HG02870 (cell line): ENCODE measurements at regions not wholly inside any gene's neighbourhood (a gene's known extent, or its start where the extent isn't known, plus 50 kb on each side); places are given as distances from the start of the nearest gene placed in this dataset.
"Not testable (repeated sequence)": the region's sequence is repeated elsewhere in the genome, so short reads cannot be mapped to it uniquely, and the experiment has no call there.

Source experiments
- ATAC-seq: cut with Tn5 transposase; IDR thresholded peaks from one replicate; pipeline ENCODE4 v1.9.1; 2021; ENCODE audit warnings: mild to moderate bottlenecking, moderate library complexity; ENCODE audit not compliant: unreplicated experiment

DNA sequence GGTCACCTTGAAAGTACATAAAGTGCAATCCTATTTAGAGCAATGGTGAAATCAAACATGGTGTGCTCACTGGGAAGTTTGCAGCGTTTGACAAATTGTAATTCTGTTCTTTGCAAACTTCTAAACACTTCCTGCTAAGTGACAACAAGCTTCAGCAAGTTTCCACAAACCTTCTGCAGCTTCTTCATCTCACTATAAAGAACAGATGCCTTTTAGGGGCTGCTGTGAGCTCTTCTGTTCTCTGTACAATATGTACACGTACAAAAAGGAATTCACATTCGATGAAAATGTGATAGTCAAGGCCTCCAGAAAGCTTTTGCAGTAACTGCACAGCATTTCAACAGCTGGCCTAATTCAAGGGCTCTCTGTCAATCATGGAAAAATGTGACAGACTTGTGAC, 543.1 kb downstream of the CETN3 start:
- no peak for ATAC-seq

DNA sequence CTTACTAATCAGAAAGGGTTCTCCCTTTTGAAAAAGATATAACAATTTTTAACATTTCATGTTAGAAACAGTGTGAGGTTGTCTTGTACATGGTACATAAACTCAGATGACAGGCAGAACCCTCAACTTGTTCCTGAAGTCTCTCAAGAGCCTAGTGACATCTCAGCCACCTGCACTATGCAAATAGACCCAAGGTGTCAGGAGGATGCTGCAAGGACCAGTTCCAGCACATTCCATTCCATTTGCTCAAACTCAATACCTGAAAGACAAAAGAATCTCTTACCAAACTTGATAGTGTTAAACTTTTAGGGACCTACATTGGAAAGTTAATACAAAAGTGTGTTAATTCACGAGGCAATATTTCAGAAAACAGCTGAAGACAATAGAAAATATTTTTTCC, 544.6 kb downstream of the CETN3 start:
- ATAC-seq: no peak

- no peak for ATAC-seq
Measured at GRCh38 chr5:89857790-89858189, 551.8 kb downstream of the CETN3 start.

DNA sequence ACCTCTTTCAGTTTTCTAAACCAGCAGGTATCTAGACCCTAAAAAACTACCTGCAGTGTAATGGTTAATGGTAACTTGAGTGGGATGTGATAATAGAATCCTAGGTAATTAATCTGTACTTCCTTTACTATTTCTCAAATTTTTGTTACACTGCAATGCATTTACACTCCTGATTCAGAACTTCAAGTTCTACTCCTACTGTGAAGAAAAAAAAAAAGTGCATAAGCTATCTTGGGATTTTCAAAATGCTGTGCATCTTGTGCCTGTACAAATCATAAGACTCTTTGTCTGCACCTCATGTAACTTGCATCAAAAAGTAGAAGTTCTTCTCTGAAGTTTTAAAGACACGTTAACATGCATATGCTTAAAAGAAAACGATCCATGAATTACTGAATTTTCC, 554.1 kb downstream of the CETN3 start:
- ATAC-seq: no peak

GRCh38 chr5:89851911-89852310, 557.6 kb downstream of the CETN3 start:
- no peak for ATAC-seq

DNA sequence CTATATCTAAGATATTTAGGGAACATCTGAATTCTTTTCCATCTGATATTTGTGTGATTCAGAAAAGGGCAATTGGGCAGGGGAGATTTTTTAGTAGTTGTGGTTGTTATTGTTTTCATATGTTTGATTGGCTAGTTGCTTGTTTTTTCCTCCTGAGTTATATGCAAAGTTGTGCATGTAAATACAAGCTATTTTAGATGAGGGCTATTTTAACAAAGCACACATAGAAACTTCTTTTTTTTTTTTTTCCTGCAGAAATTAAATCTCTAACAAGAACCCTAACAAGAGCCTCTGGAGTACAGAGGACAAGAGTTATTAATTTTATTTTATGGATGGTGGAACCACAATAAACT, 559.1 kb downstream of the CETN3 start:
- ATAC-seq: no peak

- no peak for ATAC-seq
Measured at GRCh38 chr5:89849830-89850512, 559.6 kb downstream of the CETN3 start.

- no peak for ATAC-seq
Measured at GRCh38 chr5:89847743-89848142, 561.8 kb downstream of the CETN3 start.

- no peak for ATAC-seq
Measured at GRCh38 chr5:89844548-89844947, 565.0 kb downstream of the CETN3 start.

DNA sequence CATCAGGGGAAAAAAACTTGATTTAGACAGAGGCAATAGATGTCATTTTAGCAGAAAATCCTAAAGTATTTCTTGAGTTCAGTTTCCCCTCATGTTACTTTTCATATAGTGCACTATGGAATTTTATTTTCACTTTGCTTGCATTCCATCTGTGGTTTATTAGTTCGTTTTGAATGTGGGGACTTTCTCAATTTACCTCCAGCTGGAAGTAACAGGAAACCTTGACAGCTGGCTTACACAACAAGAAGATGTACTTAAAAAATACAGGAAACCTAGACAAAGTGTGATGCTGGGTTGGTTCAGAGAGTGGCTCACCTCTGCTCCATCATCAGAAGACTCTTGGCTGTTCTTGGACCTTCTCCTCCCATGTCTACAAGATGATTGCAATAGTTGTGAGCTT, 567.0 kb downstream of the CETN3 start:
- no peak for ATAC-seq

DNA sequence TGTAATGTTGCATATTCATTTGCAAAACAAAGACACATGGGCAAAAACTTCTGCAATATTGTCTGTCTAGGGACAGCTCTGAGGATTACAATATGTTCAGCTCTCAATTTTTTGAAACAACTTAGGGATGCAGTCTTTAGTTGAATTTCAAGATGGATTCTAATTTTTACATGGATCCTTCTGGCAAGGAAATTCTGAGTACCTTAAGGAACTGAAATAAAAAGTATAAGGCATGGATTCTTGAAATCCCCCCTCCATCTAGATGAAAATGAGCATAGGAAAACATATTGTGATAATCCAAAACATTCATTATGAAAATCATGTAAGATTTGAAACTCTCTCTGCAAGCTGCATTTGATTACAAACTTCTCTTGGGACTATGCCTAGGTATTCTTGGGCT, 568.6 kb downstream of the CETN3 start:
- no peak for ATAC-seq

DNA sequence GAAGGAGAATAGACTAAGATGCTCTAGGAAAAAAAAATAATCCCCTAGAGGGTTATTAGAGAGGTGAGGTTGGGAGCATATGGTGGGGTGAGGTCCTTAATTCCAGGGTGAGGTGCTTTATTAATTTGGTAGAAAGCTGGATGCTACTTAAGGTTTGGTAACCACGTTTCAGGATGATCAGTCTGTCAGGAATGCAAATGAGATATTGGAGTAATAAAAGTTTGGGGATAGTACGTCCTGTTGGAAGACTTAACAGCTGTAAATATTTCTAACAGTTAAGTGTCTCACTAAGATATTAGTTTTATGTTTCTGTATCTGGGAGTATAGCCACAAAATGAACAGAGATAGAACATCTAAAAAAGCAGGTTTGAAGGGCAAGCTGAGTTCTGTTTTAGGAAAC, 578.9 kb downstream of the CETN3 start:
- ATAC-seq: no peak

DNA sequence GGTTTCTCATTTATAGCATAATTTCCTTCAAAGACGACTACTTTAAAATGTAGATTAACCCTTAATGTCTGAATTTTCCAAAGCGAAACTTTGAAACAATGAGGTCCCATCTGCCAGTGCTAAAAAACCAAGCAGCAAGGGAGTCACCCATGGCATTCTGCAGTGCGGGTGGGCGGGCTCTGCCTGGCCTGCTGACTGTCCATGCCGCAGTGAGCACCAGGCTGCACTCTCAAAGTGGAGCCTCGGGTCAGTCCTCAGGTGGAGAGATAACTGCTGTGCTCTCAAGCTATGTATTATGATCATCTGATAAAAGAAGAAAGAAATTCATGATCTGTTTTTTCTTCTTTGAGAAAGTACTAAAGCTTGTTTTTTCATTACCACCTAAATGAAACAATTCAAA, 581.6 kb downstream of the CETN3 start:
- no peak for ATAC-seq

DNA sequence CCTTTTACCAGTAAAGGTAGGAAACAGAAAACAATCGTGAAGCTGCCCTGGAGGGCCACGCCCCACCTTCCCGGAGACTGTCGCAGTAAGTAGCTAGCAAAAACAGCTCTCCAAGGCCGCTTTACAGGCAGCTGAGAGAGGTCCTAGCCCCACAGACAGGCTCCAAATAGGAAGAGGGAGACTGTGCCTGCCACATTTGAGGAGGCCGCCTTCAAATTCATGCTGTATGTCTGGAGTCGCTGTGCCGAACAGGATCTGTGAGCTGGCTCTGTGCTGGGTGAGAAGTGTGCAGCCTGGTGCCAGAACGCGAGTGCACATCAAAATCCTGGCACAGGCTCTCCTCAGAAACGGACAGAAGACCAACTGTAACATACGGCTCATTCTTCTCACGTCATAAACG, 582.2 kb downstream of the CETN3 start:
- ATAC-seq: no peak

GRCh38 chr5:89826938-89827337, 582.6 kb downstream of the CETN3 start:
- no peak for ATAC-seq

GRCh38 chr5:89823046-89823445, 586.5 kb downstream of the CETN3 start:
- no peak for ATAC-seq

DNA sequence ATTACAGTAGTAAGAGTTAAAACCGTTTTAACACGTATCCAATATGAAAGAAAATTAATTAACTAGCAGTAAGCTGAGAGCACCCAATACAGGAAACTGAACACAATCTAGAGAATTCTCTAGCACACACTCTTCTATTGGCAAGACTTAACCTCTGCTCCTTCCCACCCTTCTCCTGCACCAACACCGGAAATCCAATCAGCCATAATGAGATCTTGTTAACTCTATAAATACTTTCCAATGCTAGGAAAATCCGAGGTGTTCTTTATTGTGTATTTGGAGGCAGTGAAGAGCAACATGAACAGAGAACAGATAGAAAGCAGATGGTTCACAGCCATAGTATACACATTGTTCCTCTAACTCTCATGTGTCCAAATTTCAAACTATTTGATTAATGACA, 591.7 kb downstream of the CETN3 start:
- no peak for ATAC-seq

GRCh38 chr5:89816038-89816437, 593.5 kb downstream of the CETN3 start:
- peak; percentile 69 for ATAC-seq

DNA sequence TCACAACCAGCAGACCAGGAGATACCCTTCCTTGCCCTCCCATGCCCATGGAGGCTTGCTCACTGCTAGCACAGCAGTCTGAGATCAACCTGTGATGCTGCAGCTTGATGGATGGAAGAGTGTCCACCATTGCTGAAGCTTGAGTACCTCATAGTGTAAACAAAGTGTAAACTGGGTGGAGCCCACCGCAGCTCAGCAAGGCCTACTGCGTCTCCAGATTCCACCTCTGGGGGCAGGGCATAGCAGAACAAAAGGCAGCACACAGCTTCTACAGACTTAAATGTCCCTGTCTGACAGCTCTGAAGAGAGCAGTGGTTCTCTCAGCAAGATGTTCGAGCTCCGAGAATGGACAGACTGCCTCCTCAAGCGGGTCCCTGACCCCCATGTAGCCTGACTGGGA, 608.8 kb downstream of the CETN3 start:
- not testable (repeated sequence) for ATAC-seq

DNA sequence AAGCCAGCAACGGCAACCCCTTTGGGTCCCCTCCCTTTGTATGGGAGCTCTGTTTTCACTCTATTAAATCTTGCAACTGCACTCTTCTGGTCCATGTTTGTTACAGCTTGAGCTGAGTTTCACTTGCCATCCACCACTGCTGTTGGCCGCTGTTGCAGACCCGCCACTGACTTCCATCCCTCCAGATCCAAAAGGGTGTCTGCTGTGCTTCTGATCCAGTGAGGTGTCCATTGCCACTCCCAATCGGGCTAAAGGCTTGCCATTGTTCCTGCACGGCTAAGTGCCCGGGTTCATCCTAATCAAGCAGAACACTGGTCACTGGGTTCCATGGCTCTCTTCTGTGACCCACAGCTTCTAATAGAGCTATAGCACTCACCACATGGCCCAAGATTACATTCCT, 615.1 kb downstream of the CETN3 start:
- ATAC-seq: not testable (repeated sequence)

DNA sequence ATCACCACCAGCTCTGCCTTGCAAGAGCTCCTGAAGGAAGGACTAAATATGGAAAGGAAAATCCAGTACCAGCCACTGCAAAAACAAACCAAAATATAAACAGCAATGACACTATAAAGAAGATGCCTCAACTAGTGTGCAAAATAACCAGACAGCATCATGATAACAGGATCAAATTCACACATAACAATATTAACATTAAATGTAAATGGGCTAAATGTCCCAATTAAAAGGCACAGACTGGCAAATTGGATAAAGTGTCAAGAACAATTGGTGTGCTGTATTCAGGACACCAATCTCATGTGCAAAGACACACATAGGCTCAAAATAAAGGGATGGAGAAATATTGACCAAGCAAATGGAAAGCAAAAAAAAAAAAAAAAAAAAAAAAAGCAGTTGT, 629.8 kb downstream of the CETN3 start:
- not testable (repeated sequence) for ATAC-seq

- ATAC-seq: no peak
Measured at GRCh38 chr5:89777758-89778157, 631.8 kb downstream of the CETN3 start.

- ATAC-seq: no peak
Measured at GRCh38 chr5:89769975-89770374, 639.6 kb downstream of the CETN3 start.
